ENCODE measurements at regions not wholly inside any gene's neighbourhood (a gene's known extent, or its start where the extent isn't known, plus 50 kb on each side); places are given as distances from the start of the nearest gene placed in this dataset.

DNA sequence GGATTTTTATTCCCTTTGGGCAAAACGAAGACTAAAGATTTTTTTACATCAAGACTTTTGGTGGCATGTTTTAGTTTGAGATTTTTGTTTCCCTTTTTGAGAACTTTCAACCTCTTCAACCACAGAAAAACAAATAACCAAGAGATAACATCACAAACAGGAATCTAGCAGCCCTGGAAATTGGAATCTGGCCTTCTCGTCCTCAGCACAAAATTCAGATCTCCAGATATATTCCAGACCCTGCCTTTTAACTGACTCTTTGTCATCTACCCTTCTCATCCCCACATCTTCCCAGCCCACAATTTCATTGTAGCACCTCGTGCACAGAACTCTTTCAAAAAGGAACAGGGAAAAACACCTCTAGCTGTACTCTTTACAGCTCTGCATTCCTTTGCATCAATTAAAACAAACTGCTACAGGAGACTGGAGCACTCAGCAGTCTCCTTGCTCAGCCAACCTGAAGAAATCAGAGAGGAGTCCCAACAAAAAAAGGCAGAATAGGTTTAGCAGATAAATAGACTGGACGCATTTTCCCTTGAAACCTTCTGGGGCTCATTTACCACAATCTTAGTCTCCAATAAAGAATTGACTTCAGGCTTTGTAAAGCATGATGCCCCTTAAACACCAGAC, 251.0 kb downstream of the TTLL7 start:
- TF ChIP-seq EP300 (IDR thresholded peaks at IDR 0.05; ENCODE audit: borderline replicate concordance in 1 of 2, control insufficient read depth in 1 of 2, low read depth in 2 of 2, low read length in 2 of 2) (no peak), YBX1 (IDR thresholded peaks at IDR 0.05) (no peak), SIX5 (IDR thresholded peaks at IDR 0.05; ENCODE audit: low read depth, low read length, severe bottlenecking) (no peak), MXI1 (IDR thresholded peaks at IDR 0.05; ENCODE audit: low read depth, low read length) (no peak), ZNF24 (IDR thresholded peaks at IDR 0.05) (no peak), MYC (IDR thresholded peaks at IDR 0.05; ENCODE audit: insufficient read depth, insufficient read length, insufficient replicate concordance, low read length, severe bottlenecking) (no peak), EGR1 (IDR thresholded peaks at IDR 0.05; ENCODE audit: borderline replicate concordance in 1 of 2, low read depth in 2 of 2, low read length in 2 of 2) (no peak), POLR2A (IDR thresholded peaks at IDR 0.05; ENCODE audit: low read depth, low read length) (no peak)
- TF ChIP-seq, protein P1, sequence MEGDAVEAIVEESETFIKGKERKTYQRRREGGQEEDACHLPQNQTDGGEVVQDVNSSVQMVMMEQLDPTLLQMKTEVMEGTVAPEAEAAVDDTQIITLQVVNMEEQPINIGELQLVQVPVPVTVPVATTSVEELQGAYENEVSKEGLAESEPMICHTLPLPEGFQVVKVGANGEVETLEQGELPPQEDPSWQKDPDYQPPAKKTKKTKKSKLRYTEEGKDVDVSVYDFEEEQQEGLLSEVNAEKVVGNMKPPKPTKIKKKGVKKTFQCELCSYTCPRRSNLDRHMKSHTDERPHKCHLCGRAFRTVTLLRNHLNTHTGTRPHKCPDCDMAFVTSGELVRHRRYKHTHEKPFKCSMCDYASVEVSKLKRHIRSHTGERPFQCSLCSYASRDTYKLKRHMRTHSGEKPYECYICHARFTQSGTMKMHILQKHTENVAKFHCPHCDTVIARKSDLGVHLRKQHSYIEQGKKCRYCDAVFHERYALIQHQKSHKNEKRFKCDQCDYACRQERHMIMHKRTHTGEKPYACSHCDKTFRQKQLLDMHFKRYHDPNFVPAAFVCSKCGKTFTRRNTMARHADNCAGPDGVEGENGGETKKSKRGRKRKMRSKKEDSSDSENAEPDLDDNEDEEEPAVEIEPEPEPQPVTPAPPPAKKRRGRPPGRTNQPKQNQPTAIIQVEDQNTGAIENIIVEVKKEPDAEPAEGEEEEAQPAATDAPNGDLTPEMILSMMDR (IDR thresholded peaks at IDR 0.05 in 2 of 3, conservative IDR thresholded peaks at IDR 0.05 in 1 of 3; ENCODE audit: control insufficient read depth in 2 of 3, extremely low read depth in 1 of 3, insufficient read depth in 1 of 3, low read depth in 3 of 3, low read length in 3 of 3) = no peak
- TF ChIP-seq, protein P2, sequence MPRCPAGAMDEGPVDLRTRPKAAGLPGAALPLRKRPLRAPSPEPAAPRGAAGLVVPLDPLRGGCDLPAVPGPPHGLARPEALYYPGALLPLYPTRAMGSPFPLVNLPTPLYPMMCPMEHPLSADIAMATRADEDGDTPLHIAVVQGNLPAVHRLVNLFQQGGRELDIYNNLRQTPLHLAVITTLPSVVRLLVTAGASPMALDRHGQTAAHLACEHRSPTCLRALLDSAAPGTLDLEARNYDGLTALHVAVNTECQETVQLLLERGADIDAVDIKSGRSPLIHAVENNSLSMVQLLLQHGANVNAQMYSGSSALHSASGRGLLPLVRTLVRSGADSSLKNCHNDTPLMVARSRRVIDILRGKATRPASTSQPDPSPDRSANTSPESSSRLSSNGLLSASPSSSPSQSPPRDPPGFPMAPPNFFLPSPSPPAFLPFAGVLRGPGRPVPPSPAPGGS (IDR thresholded peaks at IDR 0.05; ENCODE audit: borderline replicate concordance, insufficient read depth, low read depth, low read length, poor library complexity, severe bottlenecking) = no peak
- TF ChIP-seq, protein P3, sequence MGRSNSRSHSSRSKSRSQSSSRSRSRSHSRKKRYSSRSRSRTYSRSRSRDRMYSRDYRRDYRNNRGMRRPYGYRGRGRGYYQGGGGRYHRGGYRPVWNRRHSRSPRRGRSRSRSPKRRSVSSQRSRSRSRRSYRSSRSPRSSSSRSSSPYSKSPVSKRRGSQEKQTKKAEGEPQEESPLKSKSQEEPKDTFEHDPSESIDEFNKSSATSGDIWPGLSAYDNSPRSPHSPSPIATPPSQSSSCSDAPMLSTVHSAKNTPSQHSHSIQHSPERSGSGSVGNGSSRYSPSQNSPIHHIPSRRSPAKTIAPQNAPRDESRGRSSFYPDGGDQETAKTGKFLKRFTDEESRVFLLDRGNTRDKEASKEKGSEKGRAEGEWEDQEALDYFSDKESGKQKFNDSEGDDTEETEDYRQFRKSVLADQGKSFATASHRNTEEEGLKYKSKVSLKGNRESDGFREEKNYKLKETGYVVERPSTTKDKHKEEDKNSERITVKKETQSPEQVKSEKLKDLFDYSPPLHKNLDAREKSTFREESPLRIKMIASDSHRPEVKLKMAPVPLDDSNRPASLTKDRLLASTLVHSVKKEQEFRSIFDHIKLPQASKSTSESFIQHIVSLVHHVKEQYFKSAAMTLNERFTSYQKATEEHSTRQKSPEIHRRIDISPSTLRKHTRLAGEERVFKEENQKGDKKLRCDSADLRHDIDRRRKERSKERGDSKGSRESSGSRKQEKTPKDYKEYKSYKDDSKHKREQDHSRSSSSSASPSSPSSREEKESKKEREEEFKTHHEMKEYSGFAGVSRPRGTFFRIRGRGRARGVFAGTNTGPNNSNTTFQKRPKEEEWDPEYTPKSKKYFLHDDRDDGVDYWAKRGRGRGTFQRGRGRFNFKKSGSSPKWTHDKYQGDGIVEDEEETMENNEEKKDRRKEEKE (IDR thresholded peaks at IDR 0.05) = no peak
